ENCODE measurements at regions not wholly inside any gene's neighbourhood (a gene's known extent, or its start where the extent isn't known, plus 50 kb on each side); places are given as distances from the start of the nearest gene placed in this dataset.

DNA sequence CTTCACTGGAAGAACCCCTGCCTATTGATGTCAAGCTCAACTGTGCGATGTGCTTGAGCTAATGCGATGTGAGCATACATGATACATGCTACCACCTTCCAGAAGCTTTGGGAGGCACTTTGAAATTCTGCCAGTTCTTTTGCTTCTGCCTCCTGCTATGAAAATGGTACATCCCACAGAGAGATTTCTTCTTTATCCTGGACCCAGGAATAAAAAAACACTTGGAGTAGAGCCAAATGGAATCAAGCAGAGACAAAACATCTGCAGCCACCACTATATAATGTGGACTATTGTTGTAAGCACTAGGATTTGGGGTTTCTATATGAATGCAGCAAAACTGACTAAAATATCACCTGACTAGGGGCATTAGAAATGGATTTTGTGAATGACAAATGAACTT, 119.9 kb upstream of the GAP43 start:
- no peak overlapping the region for H3K4me3 ChIP-seq
- 27% methylated on average over 2 of the region's 2 CpGs for WGBS (ENCODE audit: missing lambda C conversion rate)
- no peaks in the 10 kb centered on the region for H3K4me1 ChIP-seq
- DNase-seq (ENCODE audit: low read depth in 1 of 2, low spot score in 1 of 2) (no peak), FAIRE-seq (no peak), ATAC-seq (no peak)
- CTCF ChIA-PET, result interaction anchor here (0.7 to 1.1 kb wide), 2 partner anchors 83 to 285 kb away, joined by 3 read pairs; no protein-coding TSS in a partner anchor
- peaks cover 7% of the 10 kb centered on the region; the same call in 1 of the 3 replicates for H3K9me3 ChIP-seq
- no peak overlapping the region for H3K27ac ChIP-seq
- no peak for TF ChIP-seq POLR2AphosphoS2 (conservative IDR thresholded peaks at IDR 0.05; ENCODE audit: low read length)
- TF ChIP-seq, protein P1, sequence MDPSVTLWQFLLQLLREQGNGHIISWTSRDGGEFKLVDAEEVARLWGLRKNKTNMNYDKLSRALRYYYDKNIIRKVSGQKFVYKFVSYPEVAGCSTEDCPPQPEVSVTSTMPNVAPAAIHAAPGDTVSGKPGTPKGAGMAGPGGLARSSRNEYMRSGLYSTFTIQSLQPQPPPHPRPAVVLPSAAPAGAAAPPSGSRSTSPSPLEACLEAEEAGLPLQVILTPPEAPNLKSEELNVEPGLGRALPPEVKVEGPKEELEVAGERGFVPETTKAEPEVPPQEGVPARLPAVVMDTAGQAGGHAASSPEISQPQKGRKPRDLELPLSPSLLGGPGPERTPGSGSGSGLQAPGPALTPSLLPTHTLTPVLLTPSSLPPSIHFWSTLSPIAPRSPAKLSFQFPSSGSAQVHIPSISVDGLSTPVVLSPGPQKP (IDR thresholded peaks at IDR 0.05; ENCODE audit: low read depth, low read length), result no peak
- no peak for TF ChIP-seq ZSCAN20 (CRISPR knock-in tag; IDR thresholded peaks at IDR 0.05)
- TF ChIP-seq FOXS1 (CRISPR knock-in tag; IDR thresholded peaks at IDR 0.05), result no peak
- TF ChIP-seq, protein P2, sequence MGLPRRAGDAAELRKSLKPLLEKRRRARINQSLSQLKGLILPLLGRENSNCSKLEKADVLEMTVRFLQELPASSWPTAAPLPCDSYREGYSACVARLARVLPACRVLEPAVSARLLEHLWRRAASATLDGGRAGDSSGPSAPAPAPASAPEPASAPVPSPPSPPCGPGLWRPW (IDR thresholded peaks at IDR 0.05), result no peak
- TF ChIP-seq, protein P3, sequence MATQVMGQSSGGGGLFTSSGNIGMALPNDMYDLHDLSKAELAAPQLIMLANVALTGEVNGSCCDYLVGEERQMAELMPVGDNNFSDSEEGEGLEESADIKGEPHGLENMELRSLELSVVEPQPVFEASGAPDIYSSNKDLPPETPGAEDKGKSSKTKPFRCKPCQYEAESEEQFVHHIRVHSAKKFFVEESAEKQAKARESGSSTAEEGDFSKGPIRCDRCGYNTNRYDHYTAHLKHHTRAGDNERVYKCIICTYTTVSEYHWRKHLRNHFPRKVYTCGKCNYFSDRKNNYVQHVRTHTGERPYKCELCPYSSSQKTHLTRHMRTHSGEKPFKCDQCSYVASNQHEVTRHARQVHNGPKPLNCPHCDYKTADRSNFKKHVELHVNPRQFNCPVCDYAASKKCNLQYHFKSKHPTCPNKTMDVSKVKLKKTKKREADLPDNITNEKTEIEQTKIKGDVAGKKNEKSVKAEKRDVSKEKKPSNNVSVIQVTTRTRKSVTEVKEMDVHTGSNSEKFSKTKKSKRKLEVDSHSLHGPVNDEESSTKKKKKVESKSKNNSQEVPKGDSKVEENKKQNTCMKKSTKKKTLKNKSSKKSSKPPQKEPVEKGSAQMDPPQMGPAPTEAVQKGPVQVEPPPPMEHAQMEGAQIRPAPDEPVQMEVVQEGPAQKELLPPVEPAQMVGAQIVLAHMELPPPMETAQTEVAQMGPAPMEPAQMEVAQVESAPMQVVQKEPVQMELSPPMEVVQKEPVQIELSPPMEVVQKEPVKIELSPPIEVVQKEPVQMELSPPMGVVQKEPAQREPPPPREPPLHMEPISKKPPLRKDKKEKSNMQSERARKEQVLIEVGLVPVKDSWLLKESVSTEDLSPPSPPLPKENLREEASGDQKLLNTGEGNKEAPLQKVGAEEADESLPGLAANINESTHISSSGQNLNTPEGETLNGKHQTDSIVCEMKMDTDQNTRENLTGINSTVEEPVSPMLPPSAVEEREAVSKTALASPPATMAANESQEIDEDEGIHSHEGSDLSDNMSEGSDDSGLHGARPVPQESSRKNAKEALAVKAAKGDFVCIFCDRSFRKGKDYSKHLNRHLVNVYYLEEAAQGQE (IDR thresholded peaks at IDR 0.05), result no peak
- no peak for TF ChIP-seq HDAC2 (IDR thresholded peaks at IDR 0.05)
- TF ChIP-seq BHLHE40 (IDR thresholded peaks at IDR 0.05; ENCODE audit: low read depth, low read length), result no peak
- TF ChIP-seq RCOR1 (IDR thresholded peaks at IDR 0.05; ENCODE audit: low read depth, low read length), result no peak
- no peak for TF ChIP-seq HMGXB4 (CRISPR knock-in tag; IDR thresholded peaks at IDR 0.05; ENCODE audit: borderline replicate concordance)
- no peak for TF ChIP-seq CBX8 (IDR thresholded peaks at IDR 0.05)
- no peak for TF ChIP-seq MAZ (IDR thresholded peaks at IDR 0.05; ENCODE audit: borderline replicate concordance, low read depth, low read length)
- no peak for TF ChIP-seq HOXA7 (CRISPR knock-in tag; IDR thresholded peaks at IDR 0.05)
- no peak for TF ChIP-seq CTCF (IDR thresholded peaks at IDR 0.05)
- no peak for TF ChIP-seq EHMT2 (IDR thresholded peaks at IDR 0.05; ENCODE audit: low read depth)
- TF ChIP-seq, protein P4, sequence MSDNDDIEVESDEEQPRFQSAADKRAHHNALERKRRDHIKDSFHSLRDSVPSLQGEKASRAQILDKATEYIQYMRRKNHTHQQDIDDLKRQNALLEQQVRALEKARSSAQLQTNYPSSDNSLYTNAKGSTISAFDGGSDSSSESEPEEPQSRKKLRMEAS (IDR thresholded peaks at IDR 0.05), result no peak
- no peak overlapping the region for H3K4me2 ChIP-seq
- POLR2A ChIA-PET, result no interaction called here

DNA sequence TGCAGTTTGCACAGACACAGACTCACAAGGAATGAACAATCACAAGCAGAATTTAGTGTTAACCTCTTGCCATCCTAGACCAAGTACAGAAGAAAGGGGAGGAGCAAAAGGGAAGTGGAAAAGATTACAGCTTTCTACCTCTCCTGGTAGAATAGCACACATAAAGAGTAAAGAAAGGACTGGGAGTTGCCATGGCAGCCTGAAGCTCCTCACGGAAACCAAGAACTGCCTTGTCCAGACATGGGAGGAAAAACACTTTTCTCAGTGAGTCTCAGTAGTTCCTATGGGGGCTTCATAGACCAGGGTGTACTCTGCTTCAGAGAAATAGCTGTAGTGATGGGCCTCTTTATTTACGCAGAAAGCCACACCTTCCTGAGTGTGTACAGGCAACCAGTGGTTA, 114.7 kb upstream of the GAP43 start:
- Histone ChIP-seq H3K4me2 (no peak overlapping the region), H3K27ac (no peak overlapping the region), H3K4me1 (no peaks in the 10 kb centered on the region), H3K4me3 (no peak overlapping the region), H3K9me3 (peaks cover 7% of the 10 kb centered on the region; the same call in 1 of the 3 replicates)
- DNase-seq (ENCODE audit: low read depth in 1 of 2, low spot score in 1 of 2) (no peak), FAIRE-seq (no peak), ATAC-seq (no peak)
- WGBS (ENCODE audit: missing lambda C conversion rate), result 55% methylated on average over 2 of the region's 2 CpGs
- CTCF ChIA-PET, result no interaction called here
- POLR2A ChIA-PET, result no interaction called here
- no peak for TF ChIP-seq FOSL2 (IDR thresholded peaks at IDR 0.05)
- no peak for TF ChIP-seq FOSL2 (CRISPR knock-in tag; IDR thresholded peaks at IDR 0.05)
- no peak for TF ChIP-seq KDM5A (IDR thresholded peaks at IDR 0.05)
- TF ChIP-seq ZFP36 (IDR thresholded peaks at IDR 0.05; ENCODE audit: borderline replicate concordance, partially characterized antibody), result no peak
- no peak for TF ChIP-seq FOXS1 (CRISPR knock-in tag; IDR thresholded peaks at IDR 0.05)
- TF ChIP-seq, protein P5, sequence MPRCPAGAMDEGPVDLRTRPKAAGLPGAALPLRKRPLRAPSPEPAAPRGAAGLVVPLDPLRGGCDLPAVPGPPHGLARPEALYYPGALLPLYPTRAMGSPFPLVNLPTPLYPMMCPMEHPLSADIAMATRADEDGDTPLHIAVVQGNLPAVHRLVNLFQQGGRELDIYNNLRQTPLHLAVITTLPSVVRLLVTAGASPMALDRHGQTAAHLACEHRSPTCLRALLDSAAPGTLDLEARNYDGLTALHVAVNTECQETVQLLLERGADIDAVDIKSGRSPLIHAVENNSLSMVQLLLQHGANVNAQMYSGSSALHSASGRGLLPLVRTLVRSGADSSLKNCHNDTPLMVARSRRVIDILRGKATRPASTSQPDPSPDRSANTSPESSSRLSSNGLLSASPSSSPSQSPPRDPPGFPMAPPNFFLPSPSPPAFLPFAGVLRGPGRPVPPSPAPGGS (IDR thresholded peaks at IDR 0.05), result no peak
- TF ChIP-seq HDAC2 (IDR thresholded peaks at IDR 0.05), result no peak
- TF ChIP-seq EHF (CRISPR knock-in tag; IDR thresholded peaks at IDR 0.05), result no peak
- no peak for TF ChIP-seq HEYL (CRISPR knock-in tag; IDR thresholded peaks at IDR 0.05)
- TF ChIP-seq MYC (IDR thresholded peaks at IDR 0.05; ENCODE audit: borderline replicate concordance, low read length), result no peak
- TF ChIP-seq, protein P6, sequence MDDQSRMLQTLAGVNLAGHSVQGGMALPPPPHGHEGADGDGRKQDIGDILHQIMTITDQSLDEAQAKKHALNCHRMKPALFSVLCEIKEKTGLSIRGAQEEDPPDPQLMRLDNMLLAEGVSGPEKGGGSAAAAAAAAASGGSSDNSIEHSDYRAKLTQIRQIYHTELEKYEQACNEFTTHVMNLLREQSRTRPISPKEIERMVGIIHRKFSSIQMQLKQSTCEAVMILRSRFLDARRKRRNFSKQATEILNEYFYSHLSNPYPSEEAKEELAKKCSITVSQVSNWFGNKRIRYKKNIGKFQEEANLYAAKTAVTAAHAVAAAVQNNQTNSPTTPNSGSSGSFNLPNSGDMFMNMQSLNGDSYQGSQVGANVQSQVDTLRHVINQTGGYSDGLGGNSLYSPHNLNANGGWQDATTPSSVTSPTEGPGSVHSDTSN (IDR thresholded peaks at IDR 0.05), result no peak
- TF ChIP-seq, protein P1 (IDR thresholded peaks at IDR 0.05; ENCODE audit: low read depth, low read length), result no peak
- no peak for TF ChIP-seq KDM1A (IDR thresholded peaks at IDR 0.05; ENCODE audit: low read depth)

All from A549 (cell line).